ENCODE measurements at regions not wholly inside any gene's neighbourhood (a gene's known extent, or its start where the extent isn't known, plus 50 kb on each side); places are given as distances from the start of the nearest gene placed in this dataset.
"Not testable (repeated sequence)": the region's sequence is repeated elsewhere in the genome, so short reads cannot be mapped to it uniquely, and the experiment has no call there.

DNA sequence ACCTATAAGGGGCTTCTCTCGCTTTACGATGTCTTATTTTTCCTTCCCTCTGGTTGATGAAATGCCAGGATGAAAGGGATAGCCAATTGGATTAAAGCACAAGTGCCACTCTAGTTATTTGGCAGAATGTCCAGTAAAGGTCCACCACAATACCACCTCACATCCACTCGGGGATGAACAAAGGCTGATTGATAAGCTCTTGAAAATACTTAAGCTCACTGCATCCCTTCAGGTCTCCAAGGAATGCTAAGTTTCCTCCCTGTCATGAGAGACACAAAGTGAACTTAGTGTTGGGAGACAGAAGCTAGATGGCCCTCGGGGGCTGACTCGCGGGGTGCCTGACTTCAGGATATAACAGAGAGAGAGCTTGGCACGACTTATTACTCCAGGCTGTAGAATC lies 185.9 kb upstream of the ZNF644 start:
- not testable (repeated sequence) for DNase-seq (ENCODE audit: low spot score)

DNA sequence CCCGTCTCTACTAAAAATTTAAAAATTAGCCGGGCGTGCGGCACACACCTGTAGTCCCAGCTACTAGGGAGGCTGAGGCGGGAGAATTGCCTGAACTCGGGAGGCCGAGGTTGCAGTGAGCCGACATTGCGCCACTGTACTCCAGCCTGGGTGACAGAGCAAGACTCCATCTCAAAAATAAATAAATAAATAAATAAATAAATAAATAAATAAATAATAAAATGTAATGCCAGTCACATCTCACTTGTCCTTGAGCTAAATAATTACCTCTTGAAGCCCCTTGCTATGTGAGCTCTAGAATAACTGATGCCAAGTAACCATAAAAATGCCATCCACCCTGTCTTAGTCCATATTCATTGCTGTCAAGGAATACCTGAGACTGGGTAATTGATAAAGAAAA lies 182.3 kb upstream of the ZNF644 start:
- DNase-seq (ENCODE audit: low spot score): not testable (repeated sequence)

DNA sequence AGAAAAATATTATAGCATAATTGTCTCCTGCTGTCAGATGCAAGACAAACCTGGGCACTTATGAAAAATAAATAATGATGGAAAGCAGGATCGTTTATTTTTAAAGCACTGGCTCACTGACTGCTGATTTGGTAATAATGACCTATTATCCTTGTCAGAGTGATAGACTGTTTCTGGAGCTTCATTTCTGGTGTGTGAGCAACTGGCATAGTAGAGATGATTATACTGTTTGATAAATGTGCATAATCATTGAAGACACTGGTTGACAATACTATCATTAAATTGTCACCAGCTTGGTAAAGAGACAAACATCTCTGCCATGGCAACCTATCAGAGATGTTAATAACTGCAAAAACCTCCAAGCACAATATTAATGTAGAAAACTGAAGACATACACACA lies 179.9 kb upstream of the ZNF644 start:
- no peak for DNase-seq (ENCODE audit: low spot score)

DNA sequence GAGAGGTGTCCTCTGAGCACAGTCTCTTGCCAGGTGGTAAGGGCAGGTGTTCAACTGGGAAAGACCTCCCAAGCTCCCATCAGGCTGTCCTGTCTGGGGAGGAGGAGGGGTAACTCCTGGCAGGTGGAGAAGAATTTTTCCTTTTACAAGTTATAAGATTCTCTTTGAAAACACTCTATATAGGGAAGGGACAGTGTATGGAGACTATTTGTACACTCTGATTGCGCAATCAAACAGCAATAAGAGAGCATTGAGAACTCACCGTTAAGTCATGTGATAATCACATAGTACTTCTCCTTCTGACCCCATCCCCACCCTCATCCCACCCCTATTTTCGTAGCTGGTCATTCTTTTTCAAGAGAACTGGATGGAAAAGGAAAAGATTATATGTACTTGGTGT lies 179.3 kb upstream of the ZNF644 start:
- no peak for DNase-seq (ENCODE audit: low spot score)

DNA sequence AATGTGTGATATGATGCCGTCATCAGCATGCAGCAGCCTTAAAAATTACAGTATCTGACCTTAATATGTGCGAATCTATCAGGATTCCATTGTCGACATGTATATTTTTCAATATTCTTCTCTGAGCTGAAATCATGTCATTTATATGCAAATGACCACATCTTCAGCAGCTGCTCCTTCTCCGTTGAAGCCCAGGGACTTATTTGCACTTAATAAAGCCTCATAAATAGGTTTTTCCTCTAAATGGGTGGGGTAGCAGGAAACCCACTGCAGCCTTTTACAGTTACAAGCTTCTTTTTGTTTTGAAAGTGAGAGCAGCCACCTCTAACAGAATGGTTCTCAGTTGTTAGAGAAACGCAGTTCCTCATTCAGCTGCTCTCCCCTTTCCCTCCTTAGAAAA lies 178.8 kb upstream of the ZNF644 start:
- no peak for DNase-seq (ENCODE audit: low spot score)

DNA sequence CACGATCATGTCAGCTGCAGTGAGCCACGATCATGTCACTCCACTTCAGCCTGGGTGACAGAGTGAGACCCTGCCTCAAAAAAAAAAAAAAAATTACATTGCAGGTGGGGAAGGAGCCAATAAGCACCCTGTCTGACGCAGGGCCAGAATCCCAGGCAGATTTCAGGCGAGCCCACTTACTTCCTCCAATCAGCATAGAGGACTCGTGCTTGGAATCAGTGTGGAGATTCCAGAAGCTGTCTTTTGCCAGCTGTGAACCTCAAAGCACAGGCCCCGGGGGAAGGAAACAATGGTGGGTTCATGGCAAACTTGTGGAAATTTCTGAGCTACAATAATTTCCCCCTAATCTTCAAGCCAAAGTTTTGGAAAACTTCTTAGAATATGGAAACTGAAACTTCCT lies 178.2 kb upstream of the ZNF644 start:
- no peak for DNase-seq (ENCODE audit: low spot score)

DNA sequence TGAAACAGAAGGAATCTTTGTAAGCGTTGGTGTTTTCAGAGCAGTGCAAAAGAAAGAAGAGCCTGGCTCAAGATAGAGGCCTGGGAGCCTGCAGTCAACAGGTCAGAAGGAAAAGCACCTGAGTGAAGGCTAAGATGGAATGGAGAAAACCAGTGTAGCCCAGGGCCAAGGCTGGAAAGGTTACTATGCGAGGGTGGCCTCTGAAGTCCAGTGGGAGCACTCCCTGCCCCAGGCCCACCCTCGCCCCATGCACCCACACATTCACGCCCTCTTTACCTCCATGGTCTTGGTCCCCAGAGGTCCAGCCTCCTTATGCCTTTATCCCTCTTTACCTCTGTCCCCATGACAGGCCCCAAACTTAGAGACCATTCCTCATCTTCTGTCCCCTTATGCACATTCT lies 169.2 kb upstream of the ZNF644 start:
- DNase-seq (ENCODE audit: low spot score): no peak

DNA sequence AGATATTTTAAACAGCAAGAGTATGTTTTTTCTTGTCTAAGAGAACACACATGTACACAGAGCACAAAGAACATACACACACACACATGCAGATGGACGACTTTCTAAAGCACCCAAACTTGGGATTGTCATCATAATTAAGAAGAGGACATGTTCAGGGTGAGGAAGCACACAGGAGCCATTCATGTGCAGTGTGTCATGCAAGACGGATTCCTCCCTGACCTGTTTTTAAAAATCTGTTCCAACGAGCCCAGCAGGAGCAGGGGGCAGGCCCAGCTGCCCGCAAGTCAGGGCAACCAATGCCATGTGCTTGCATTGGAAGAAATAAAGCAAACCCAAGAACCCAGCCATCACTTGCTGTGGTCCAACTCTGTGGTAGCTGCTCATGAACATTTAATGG lies 167.3 kb upstream of the ZNF644 start:
- no peak for DNase-seq (ENCODE audit: low spot score)

DNA sequence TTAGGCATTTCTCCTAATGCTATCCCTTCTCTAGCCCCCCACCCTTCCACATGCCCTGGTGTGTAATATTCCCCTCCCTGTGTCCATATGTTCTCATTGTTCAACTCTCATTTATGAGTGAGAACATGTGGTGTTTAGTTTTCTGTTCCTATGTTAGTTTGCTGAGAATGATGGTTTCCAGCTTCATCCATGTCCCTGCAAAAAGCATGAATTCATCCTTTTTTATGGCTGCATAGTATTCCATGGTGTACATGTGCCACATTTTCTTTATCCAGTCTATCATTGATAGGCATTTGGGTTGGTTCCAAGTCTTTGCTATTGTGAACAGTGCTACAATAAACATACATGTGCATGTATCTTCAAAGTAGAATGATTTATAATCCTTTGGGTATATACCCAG lies 161.0 kb upstream of the ZNF644 start:
- DNase-seq (ENCODE audit: low spot score): not testable (repeated sequence)

DNA sequence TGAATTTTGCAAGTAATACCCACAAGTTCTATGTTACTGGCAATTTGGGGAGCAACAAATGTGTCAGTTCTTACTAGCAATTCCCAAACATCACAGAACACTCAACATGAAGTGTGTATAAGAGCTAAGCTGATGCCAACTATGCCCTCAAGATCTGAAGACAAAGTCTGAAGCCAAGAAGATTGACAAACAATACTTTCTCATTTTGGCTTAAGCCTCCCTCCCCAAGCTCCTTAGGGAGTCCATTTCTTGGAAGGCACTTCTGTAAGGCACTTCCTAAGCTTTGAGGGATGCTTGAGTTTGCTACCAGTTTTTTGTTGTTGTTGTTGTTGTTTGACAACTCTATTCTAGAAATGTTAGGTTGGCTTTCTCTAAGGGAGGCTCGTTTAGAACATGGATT lies 154.4 kb upstream of the ZNF644 start:
- DNase-seq (ENCODE audit: low spot score): no peak

DNA sequence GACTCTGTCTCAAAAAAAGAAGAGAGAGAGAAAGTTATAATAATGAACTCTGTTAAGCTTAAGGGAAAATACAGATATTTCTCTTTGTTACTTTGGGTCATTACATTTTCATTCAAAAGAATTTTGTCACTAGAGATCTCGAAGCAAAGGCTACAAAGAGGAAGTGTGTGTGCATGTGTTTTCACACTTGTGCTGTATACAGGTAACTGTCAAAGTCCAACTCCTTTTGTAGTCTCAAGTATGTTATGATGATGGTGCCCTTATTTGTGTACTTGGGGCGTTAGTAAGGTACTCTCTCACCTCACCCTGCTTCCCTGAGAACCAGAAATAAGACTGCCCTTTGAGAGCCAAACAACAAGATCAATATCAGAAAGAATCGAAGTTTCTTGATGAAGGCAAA lies 152.9 kb upstream of the ZNF644 start:
- DNase-seq (ENCODE audit: low spot score): no peak

DNA sequence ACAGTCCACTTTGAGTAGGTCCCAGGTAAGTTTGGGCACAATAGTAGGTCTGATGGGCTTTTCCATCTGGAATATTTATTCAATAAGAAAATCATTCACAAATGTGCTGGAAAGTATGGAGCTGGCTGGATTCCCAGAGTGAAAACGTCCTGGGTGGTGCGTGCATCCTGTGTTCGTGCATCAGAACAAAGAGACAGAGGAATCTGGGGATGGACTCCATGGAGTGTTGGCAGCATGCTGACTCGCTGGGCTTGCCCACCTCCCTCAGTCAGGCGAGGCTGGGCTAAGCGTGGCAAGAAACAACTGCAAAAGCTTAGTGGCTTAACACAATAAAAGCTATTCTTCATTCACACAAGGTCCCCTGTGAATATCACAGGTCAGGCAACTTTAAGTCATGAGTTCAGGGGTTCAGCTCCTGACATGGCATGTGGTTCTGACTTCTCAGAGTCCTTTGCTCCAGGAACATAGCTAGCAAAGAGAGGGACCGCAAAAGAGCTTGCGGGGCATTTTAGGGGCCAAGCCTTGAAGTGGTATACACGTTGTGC lies 151.6 kb upstream of the ZNF644 start:
- DNase-seq (ENCODE audit: low spot score): no peak

DNA sequence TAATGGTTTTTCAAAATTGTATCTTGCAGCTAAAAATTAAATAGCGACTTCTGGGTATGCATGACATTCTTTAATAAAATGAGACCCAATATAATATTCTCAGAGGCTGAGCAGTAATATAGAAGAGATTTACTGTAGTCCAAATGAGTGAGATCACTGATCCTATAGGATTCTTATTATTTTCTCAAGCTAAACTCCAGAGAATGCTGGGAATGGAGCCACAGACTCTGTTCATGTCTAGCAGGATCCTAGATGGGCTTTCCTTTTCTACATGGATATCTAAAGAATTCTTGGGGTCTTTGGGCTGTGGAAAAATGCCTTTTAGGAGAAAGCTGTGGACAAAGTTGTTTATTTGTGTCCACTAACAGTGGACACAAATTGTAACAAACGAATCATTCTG lies 150.7 kb upstream of the ZNF644 start:
- no peak for DNase-seq (ENCODE audit: low spot score)

DNA sequence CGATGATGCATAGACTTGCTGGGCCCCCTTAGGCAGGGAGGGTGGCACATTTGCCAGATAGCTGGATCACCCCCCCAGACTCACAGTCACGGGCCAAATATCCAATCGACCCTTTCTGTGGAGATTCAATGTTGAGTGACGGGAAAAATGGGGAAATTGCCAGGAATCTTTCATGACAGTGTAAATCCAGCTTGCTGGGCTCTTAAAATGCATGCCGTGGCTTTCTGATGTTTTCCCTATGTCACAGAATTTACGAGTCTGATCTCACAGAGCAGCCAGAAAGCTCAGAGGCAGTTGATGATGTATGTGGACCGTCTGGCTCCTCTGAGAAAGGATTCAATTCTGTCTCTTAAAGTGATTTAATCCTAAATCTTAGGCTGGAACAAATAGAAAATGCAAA lies 150.1 kb upstream of the ZNF644 start:
- DNase-seq (ENCODE audit: low spot score): no peak

DNA sequence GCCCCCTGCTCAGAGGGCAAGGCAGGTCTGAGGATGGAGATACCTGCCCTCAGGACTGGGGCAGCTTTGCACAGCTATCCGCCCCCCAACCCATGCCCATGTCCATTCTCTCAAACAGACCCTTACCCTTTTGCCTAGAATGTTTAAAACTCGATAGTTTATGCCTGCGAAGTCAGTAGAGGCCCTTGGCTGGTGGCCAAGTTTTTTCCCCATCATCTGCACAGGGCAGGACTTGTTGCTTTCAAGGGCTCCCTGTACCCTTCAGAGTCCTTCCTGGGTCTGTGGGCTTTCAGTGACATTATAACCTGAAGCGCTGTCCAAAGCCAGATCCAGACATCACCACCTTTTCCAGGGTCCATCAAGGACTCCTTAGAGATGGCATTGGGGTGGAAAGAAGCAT lies 148.7 kb upstream of the ZNF644 start:
- DNase-seq (ENCODE audit: low spot score): no peak

DNA sequence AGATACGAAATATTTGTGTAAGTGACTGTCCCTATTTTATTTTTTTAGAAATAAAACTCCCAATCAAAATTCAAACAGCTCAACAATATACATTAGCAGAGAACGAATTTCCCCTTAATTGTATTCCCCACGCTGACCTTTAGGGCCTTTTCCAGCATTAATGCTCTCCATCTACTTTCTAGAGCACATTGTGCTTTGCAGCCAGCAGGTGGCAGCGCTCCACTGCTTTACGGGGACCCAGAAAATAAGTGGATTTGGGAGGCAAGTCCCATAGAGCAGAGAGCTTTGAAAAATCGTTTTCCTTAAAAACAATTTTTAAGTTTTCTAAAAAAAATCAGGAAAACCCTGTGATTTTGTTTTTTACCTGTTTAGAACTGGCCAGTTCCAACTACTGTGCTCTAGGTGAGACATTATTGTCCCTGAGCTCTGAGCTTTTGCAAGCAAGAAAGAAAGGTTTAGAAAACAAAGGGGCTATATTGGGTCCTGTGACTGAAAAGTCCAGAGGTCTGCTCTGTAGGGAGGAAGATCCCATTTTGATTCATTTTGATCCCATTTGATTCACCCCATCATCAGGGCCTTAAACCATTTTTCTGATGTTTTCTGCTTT lies 144.4 kb upstream of the ZNF644 start:
- DNase-seq (ENCODE audit: low spot score): peak; percentile 35

DNA sequence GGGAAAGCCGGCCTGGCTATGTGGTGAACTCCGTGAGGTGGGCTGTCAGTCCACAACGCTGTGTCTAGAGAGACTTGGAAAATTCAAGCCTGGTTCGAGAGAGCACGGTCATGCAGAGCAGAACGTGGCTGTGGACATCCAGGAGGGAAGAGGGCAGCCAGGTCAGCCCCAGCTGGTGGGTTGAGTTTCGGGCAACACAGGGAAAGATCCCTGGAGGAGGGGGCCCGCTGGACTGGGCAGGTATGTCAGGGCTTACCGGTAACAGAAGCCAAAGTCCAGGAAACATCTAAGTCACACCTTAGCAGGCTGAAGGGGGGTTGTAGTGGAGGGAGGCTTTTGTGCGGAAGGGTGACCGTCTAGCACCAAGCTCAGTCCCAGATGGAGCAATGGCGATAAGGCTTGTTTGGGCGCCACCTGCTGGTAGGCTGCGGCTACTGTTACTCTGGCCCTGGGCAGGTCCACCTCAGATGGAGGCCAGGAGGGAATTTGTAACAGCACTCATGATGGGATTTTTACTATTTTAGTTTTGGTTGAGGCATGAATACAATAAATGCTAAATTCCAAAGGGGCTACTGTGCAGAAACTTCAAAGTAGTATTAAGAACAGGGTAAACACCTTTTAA lies 143.3 kb upstream of the ZNF644 start:
- peak; percentile 61 for DNase-seq (ENCODE audit: low spot score)

DNA sequence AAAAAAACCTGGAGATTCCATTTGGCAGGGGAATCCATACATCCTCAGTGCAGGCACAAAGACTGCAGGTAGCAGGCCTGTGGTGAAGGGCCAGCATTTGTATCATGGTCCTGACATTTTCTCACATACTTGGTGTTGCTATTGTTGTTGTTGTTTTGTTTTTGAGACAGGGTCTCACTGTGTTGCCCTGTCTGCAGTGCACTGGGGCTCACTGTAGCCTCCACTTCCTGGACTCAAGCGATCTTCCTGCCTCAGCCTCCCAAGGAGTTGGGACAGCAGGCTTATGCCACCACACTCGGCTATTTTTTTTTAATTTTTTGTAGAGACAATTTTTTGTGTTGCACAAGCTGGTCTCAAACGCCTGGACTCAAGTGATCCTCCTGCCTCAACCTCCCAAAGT lies 140.8 kb upstream of the ZNF644 start:
- DNase-seq (ENCODE audit: low spot score): no peak

DNA sequence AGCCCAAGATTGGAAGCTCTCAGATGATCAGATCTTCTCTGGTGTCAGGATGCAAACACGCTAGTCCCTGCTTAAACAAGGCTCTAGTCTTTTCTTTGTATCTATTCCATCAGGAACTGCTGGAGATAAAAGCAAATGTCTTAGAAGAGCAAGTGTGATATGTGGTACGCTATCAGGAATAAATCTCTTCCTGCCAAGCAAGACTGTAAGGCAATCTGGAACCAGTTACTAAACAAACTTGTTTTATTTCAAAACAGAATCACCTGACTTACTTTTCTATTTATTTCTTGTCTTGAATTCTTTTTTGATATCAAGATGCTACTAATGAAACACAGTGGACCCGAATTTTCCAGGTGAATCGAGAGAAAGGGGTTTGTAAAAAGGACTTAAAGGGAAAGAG lies 139.9 kb upstream of the ZNF644 start:
- no peak for DNase-seq (ENCODE audit: low spot score)

DNA sequence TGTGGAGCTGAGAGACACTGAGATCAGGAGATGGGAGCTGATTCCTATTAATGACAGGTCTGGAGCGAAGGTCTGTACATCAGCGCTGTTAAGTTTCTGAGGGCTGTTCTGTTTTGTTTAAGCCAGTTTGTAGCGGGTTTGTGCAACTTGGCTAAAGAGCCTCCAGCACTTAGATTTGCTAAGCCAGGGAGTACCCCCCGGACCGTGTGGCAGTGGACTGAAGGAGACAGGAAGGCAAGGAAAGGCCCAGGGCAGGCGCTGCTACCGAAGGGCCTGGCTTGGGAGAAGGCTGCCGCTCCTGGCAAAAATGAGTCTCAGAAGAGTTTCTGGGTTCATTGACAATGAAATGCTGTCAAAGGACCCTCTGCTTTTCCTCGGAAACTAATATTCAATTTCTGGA lies 139.3 kb upstream of the ZNF644 start:
- DNase-seq (ENCODE audit: low spot score): no peak

DNA sequence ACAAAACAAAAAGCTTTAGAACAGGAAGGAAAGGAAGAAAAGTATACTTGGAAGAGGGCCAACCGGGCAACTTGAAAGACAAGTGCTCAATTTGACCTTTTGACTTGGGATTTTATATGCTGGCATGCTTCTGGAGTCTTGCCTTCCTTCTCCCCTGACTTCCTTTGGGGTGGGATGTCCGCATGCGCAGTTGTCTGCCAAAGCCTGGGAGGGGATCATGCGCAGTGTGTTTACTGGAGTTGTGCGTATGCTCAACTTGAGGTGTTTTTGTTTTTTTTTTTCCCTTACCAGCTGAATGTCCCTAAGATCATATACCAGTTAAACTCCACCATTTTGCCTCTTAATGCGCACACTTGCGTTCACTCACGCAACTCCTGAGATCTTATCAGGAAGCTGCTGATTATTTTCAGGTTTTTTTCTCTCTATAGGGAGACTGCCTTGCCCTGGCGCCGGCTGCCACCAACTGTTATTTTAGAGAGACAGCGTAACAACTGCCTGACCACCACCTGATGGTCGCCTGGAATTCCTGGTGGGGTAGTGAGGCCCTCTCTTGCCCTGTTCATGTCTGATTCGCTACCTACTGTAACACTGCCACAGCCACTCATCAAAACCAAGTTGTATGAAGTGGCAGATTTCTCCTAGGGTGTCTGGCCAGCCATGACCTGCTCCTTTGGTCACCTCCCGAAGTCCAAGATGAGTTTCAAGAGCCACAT lies 138.7 kb upstream of the ZNF644 start:
- no peak for DNase-seq (ENCODE audit: low spot score)

DNA sequence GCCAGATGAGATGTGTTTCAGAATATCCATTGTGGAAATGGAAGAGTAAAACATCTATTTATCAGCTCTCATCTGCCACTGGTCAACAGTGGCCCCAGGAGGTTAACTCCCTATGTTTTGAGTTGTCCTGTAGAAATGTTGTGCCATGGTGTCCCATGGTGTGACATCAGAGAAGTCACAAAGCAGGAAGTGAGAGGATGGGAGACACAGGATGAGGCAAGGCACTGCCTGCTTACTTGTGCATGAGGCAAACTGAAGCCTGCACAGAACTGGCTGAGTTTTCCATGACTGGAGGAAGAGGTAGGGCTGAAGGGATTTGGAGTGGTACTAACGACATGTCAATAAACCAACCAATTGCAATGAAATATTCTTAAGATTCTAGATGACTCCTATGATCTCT lies 131.5 kb upstream of the ZNF644 start:
- DNase-seq (ENCODE audit: low spot score): no peak

DNA sequence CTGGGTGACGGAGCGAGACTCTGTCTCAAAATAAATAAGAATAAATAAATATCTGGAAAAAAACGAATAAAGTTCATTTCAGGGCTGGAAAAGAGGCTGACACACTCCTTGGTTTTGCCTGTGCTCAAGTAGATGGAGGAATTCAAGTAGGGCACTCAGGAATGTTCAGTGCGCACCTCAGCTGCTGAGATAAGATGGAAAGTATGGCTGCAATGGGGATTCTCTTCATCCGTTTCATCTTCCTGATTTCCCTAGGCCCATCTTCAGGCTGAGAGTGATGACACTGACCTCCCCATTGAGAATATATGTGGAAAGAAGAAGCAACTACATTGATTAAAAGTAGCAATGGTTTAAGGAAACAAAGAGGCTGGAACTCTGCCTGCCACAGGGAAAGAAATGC lies 130.5 kb upstream of the ZNF644 start:
- no peak for DNase-seq (ENCODE audit: low spot score)

DNA sequence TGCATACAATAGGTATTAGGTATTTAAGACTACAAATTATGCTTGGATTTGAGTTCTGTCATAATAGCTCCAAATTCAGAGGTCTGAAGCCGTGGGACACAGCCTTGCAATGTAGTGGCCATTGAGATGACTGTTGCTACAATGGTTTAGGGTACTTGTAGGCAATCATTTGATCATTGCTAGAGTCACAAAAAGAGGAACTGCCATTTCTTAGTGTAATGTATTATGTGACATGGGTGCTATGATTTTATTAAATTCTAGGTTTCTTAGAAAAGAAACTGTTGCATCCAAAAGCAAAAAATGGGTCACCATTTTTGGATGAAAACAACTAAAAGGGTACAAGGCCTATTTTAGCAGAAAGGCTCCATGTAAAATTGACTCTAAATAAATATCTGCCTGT lies 129.9 kb upstream of the ZNF644 start:
- no peak for DNase-seq (ENCODE audit: low spot score)

Data from CD4-positive, alpha-beta T cell treated with Interleukin-15 for 4 hours (primary cell).